Parathyroid adenoma (tissue), 2 donors: ENCODE measurements at regions not wholly inside any gene's neighbourhood (a gene's known extent, or its start where the extent isn't known, plus 50 kb on each side); places are given as distances from the start of the nearest gene placed in this dataset.

Experiments
- H2AFZ ChIP-seq: fragments of 300-600 bp; sonication (generic); one replicate; pipeline ENCODE4 v1.7.0; 2017; ENCODE audit warnings: antibody characterized with exemption, mild to moderate bottlenecking
- H3K27ac ChIP-seq: fragments of 300-600 bp; sonication (generic); one replicate; pipeline ENCODE4 v1.7.0; 2017
- H3K27me3 ChIP-seq: fragments of 300-600 bp; sonication (generic); one replicate; pipeline ENCODE4 v1.7.0; 2017; ENCODE audit warnings: low read length; ENCODE audit not compliant: control insufficient read depth, insufficient read depth
- H3K36me3 ChIP-seq: fragments of 300-600 bp; sonication (generic); one replicate; pipeline ENCODE4 v1.7.0; 2017; ENCODE audit warnings: low read length; ENCODE audit not compliant: control insufficient read depth, insufficient read depth
- H3K4me1 ChIP-seq: fragments of 300-600 bp; sonication (generic); one replicate; pipeline ENCODE4 v1.7.0; 2017; ENCODE audit warnings: control low read depth
- H3K4me2 ChIP-seq: fragments of 300-600 bp; sonication (generic); one replicate; pipeline ENCODE4 v1.7.0; 2017; ENCODE audit warnings: low read length
- H3K4me3 ChIP-seq: fragments of 300-600 bp; sonication (generic); one replicate; pipeline ENCODE4 v1.7.0; 2017; ENCODE audit warnings: low read depth, low read length
- H3K79me2 ChIP-seq: fragments of 300-600 bp; sonication (generic); one replicate; pipeline ENCODE4 v1.7.0; 2017; ENCODE audit warnings: control low read depth
- H3K9ac ChIP-seq: fragments of 300-600 bp; sonication (generic); one replicate; pipeline ENCODE4 v1.7.0; 2017; ENCODE audit warnings: mild to moderate bottlenecking
- H3K9me3 ChIP-seq: fragments of 300-600 bp; sonication (generic); one replicate; pipeline ENCODE4 v1.7.0; 2017; ENCODE audit warnings: low read length; ENCODE audit not compliant: control insufficient read depth
- CTCF ChIP-seq: fragments of 300-600 bp; sonication (generic); IDR thresholded peaks from one replicate; pipeline ENCODE4 v1.7.0; 2017; ENCODE audit warnings: antibody characterized with exemption, mild to moderate bottlenecking
- donor health status: primary hyperparathyroidism.

- no peaks in the 10 kb centered on the region for H3K4me1 ChIP-seq
- H3K9me3 ChIP-seq, result no peaks in the 10 kb centered on the region
- no peak overlapping the region for H3K27ac ChIP-seq
- peaks cover 3% of the 10 kb centered on the region for H3K27me3 ChIP-seq
- no peaks in the 10 kb centered on the region for H3K79me2 ChIP-seq
- H3K4me2 ChIP-seq, result no peak overlapping the region
- no peaks in the 10 kb centered on the region for H3K36me3 ChIP-seq
- H2AFZ ChIP-seq, result no peak overlapping the region
- no peak overlapping the region for H3K9ac ChIP-seq
- TF ChIP-seq CTCF, result no peak
- H3K4me3 ChIP-seq, result no peak overlapping the region
Observed at GRCh38 chr17:14833201-14833785, 431.8 kb downstream of the PMP22 start.

- Histone ChIP-seq H3K27me3 (peaks cover 3% of the 10 kb centered on the region), H3K27ac (no peak overlapping the region), H2AFZ (no peak overlapping the region), H3K36me3 (no peaks in the 10 kb centered on the region), H3K9me3 (no peaks in the 10 kb centered on the region), H3K4me3 (no peak overlapping the region), H3K79me2 (no peaks in the 10 kb centered on the region), H3K4me1 (no peaks in the 10 kb centered on the region), H3K4me2 (no peak overlapping the region), H3K9ac (no peak overlapping the region)
- TF ChIP-seq CTCF, result no peak
Observed at GRCh38 chr17:14831491-14831890, 433.6 kb downstream of the PMP22 start.

GRCh38 chr17:14827396-14827919 is 437.7 kb downstream of the PMP22 start:
- Histone ChIP-seq H3K4me2 (no peak overlapping the region), H3K27ac (no peak overlapping the region), H3K79me2 (no peaks in the 10 kb centered on the region), H2AFZ (no peak overlapping the region), H3K9me3 (no peaks in the 10 kb centered on the region), H3K4me3 (no peak overlapping the region), H3K4me1 (no peaks in the 10 kb centered on the region), H3K36me3 (no peaks in the 10 kb centered on the region), H3K9ac (no peak overlapping the region), H3K27me3 (no peaks in the 10 kb centered on the region)
- no peak for TF ChIP-seq CTCF

GRCh38 chr17:14826358-14826757 is 438.8 kb downstream of the PMP22 start:
- no peak overlapping the region for H3K4me3 ChIP-seq
- no peak overlapping the region for H3K4me2 ChIP-seq
- TF ChIP-seq CTCF, result no peak
- H3K4me1 ChIP-seq, result no peaks in the 10 kb centered on the region
- no peaks in the 10 kb centered on the region for H3K36me3 ChIP-seq
- no peak overlapping the region for H3K27ac ChIP-seq
- no peak overlapping the region for H2AFZ ChIP-seq
- no peak overlapping the region for H3K9ac ChIP-seq
- H3K79me2 ChIP-seq, result no peaks in the 10 kb centered on the region
- no peaks in the 10 kb centered on the region for H3K27me3 ChIP-seq
- H3K9me3 ChIP-seq, result no peaks in the 10 kb centered on the region

GRCh38 chr17:14818469-14818868 is 446.7 kb downstream of the PMP22 start:
- no peak overlapping the region for H3K27ac ChIP-seq
- no peak overlapping the region for H3K4me3 ChIP-seq
- no peak for TF ChIP-seq CTCF
- no peak overlapping the region for H3K4me2 ChIP-seq
- H3K36me3 ChIP-seq, result no peaks in the 10 kb centered on the region
- no peaks in the 10 kb centered on the region for H3K9me3 ChIP-seq
- no peaks in the 10 kb centered on the region for H3K4me1 ChIP-seq
- no peaks in the 10 kb centered on the region for H3K27me3 ChIP-seq
- H2AFZ ChIP-seq, result no peak overlapping the region
- H3K79me2 ChIP-seq, result no peaks in the 10 kb centered on the region
- no peak overlapping the region for H3K9ac ChIP-seq
